Forelimb muscle (tissue), 1 donor: ENCODE measurements at regions not wholly inside any gene's neighbourhood (a gene's known extent, or its start where the extent isn't known, plus 50 kb on each side); places are given as distances from the start of the nearest gene placed in this dataset.
"Not testable (repeated sequence)": the region's sequence is repeated elsewhere in the genome, so short reads cannot be mapped to it uniquely, and the experiment has no call there.

Source experiments
- DNase-seq: peaks from one replicate; pipeline ENCODE4 v3.0.0-alpha.2; 2013; ENCODE audit warnings: low read depth

GRCh38 chr13:66154354-66154753 lies 1075.8 kb downstream of the PCDH9 start:
- no peak for DNase-seq

GRCh38 chr13:66152596-66152995 lies 1077.5 kb downstream of the PCDH9 start:
- no peak for DNase-seq

GRCh38 chr13:66144357-66144756 lies 1085.8 kb downstream of the PCDH9 start:
- not testable (repeated sequence) for DNase-seq

GRCh38 chr13:66139701-66140100 lies 1090.4 kb downstream of the PCDH9 start:
- DNase-seq: no peak

GRCh38 chr13:66139250-66139649 lies 1090.9 kb downstream of the PCDH9 start:
- DNase-seq: no peak

- DNase-seq: no peak
Measured at GRCh38 chr13:66138172-66138811, 1091.8 kb downstream of the PCDH9 start.

DNA sequence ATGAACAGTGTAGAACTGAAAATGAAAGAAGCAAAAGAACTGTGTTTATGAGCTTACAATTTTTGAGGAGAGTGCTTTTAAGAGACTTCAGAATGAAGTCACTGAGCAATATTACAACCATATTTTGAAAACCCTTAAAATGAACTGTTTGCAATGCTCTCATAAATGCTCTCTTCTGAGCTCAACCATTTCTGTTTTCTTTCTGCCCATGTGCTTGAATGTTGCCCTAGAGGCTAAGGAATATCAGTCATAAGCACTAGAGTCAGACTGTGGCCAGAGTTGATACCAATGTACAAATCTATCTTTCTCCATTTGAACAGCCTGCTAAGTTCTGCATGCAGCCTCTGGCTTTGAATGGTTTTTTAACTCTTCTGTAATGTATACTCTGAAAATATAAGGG lies 1092.8 kb downstream of the PCDH9 start:
- DNase-seq: no peak

- DNase-seq: no peak
Measured at GRCh38 chr13:66128692-66129269, 1101.4 kb downstream of the PCDH9 start.

DNA sequence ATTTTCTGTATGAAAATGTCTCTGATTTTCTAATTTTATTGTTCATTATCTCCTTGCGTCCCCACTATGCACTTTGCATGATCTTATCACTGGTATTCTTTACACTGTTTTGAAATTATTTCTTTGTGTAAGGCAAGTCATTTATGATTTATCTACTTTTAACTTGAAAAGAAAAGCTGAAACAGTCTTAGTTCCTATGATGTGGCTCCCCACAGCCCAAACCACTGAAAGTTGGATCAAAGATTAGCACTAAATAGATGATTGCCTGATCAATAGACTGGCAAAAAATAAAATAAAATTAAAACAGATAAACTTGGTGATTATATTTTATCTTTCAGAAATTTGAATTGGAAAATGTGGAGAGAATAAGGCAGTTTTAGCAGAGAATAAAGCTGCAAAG lies 1101.9 kb downstream of the PCDH9 start:
- DNase-seq: no peak

DNA sequence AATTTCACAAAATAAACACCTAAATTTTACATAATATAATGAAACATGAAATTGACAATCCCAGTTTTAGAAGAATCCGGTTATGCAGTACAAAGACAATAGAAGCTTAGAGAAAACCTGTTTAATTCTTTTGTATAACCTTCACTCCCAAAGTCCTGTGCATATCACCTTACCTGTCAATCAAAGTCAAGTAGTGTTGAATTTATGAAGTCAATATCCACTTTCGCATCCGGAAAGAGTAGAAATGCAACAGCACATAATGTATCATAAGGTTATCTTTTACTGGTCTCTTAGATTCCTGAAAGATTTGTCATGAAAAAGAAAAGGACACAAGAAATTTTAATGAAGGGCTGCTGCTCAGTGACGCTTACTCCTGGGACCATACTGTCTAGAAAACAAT lies 1112.6 kb downstream of the PCDH9 start:
- DNase-seq: no peak

DNA sequence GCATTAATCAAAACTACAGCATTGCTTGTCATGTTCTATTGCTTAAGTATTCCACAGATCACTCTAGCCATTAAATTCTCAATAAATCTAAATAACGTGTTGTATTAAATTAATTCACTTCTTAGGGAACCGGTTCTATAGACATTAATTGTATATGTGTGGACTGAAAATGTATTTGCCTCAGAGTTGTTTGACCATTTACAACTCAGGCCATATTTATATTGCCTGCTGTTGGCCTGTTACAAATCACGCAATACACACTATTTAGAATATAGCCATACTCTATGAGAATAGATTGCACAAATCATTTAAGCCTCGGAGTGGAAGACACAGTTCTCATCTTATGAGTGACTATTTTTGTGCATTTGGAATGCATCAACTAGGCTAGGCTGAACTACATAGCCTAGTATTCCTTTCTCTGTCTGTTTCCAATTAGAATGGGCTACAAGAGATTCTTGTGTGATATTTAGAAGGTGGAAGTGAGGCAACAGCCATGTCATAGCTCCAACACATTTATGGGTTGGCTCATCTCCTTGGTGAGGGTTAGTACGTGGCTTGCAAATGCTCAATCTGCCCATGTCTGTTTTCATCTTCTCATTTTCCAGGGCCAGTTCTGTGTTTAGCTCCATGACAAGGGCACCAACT lies 1116.1 kb downstream of the PCDH9 start:
- no peak for DNase-seq

GRCh38 chr13:66111628-66112027 lies 1118.5 kb downstream of the PCDH9 start:
- DNase-seq: no peak

GRCh38 chr13:66106246-66106645 lies 1123.9 kb downstream of the PCDH9 start:
- no peak for DNase-seq

DNA sequence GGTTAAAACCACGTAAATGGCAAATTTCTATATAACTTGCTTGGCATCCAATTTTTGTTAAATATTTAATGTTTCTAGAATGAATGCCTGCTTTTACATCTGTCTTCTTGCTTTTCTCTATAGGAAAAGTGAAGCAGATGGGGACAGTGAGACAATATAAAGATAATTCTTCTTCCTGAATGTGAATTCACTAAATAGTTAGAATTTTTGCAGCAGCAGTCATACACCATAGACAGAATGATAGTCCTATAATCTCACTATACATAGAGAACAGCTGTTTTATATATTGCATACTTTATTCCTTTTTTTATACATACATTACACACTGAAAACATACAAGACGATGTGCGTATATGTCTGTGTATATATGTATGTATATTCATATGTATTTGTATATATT lies 1127.3 kb downstream of the PCDH9 start:
- no peak for DNase-seq

- no peak for DNase-seq
Measured at GRCh38 chr13:66099825-66100224, 1130.3 kb downstream of the PCDH9 start.

GRCh38 chr13:66098931-66099628 lies 1131.1 kb downstream of the PCDH9 start:
- no peak for DNase-seq

- DNase-seq: no peak
Measured at GRCh38 chr13:66089711-66090110, 1140.4 kb downstream of the PCDH9 start.

DNA sequence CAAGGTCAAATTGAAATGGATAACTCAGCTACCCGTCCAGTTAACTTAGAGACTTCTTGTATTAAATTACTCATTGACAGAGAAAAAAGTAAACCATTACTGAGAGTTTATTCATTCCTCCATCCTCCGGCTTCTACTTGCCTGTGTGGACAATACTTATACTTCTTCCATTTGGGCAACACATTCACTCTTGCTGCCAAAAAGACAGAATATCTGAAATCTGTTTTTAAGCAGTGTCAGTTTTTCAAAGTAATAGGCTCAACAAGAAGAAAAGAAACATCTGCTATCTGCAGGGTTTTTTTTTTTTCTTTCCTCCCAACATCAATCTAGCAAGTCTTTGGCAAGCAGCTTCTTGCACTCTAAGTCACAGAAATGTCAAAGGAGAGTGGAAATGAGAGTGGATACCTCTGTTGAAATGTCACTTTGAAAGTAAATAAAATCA lies 1142.8 kb downstream of the PCDH9 start:
- DNase-seq: no peak

DNA sequence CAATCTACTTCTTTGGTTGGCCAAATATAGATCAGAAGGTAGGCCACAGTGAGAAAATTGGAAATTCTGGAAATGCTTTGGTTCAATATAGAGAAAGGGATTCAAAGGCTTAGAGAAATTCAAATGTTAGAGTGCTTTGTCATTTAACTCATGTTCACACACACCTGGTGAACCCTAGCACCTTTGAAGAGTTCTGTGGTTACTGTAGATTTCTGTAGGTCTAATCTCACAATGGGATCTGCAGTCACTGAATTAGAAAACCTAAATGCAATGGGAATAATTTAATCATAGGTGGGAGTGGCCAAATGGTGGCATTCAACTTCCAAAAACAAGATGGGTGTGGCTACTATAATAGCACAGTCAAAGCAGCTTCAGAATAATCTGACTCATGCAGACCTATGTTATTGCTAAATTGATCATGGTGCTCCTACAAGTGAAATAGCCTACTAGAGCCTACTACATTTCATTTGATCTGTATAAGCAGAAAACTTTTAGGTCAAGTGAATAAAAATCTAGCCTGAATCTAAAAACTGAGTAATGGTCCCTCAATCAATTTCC lies 1152.9 kb downstream of the PCDH9 start:
- no peak for DNase-seq

DNA sequence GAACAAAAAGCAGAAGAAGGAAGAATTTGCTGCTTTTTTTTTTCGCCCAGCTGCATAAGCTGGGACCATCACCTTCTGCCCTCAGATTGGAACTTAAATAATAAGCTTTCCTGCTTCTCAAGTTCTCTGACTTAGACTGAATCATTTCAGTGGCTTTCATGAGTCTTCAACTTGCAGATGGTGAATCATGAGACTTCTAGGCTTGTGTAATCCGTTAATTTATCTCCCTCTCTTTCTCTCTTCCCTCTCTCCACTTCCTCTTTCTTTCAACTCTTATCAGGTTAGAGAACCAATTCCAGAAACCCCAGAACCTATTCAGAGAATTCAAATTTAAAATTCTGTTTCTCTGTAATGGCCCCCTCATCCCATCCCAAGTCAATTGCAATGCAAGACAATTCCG lies 1153.7 kb downstream of the PCDH9 start:
- DNase-seq: no peak

- DNase-seq: no peak
Measured at GRCh38 chr13:66074018-66074615, 1156.0 kb downstream of the PCDH9 start.

GRCh38 chr13:66072097-66072496 lies 1158.0 kb downstream of the PCDH9 start:
- DNase-seq: peak; percentile 5
